Transverse colon (tissue), 4 donors: ENCODE measurements at regions not wholly inside any gene's neighbourhood (a gene's known extent, or its start where the extent isn't known, plus 50 kb on each side); places are given as distances from the start of the nearest gene placed in this dataset.

Source experiments
- DNase-seq: peaks from one replicate; pipeline ENCODE4 v3.0.0-alpha.2; 2019
- H3K27ac ChIP-seq, 4 donors: fragments of 200-600 bp; sonication (generic); 2 replicates each; pipeline ENCODE4 v1.5.1; 2016 to 2018; ENCODE audit warnings: inconsistent platforms in 4 of 4
- H3K27me3 ChIP-seq: fragments of 200-600 bp; sonication (generic); 2 replicates; pipeline ENCODE4 v1.5.1; 2017; ENCODE audit warnings: inconsistent platforms
- H3K36me3 ChIP-seq, 4 donors: fragments of 200-600 bp; sonication (generic); 2 replicates each; pipeline ENCODE4 v1.5.1; 2017 to 2019; ENCODE audit warnings: inconsistent platforms in 4 of 4
- H3K4me1 ChIP-seq, 4 donors: fragments of 200-600 bp; sonication (generic); 2 replicates each; pipeline ENCODE4 v1.5.1; 2017 to 2020; ENCODE audit warnings: inconsistent platforms in 4 of 4
- H3K4me3 ChIP-seq, 4 donors: fragments of 200-600 bp; sonication (generic); 1 replicate in 1 of 4; 2 replicates in 3 of 4; pipeline versions ENCODE4 v1.5.1 to v1.6.1; 2017 to 2019; ENCODE audit warnings: inconsistent platforms in 4 of 4
- H3K9me3 ChIP-seq, 2 donors: fragments of 200-600 bp; sonication (generic); 2 replicates each; pipeline ENCODE4 v1.5.1; 2017 to 2019; ENCODE audit warnings: inconsistent platforms in 2 of 2
- EP300 ChIP-seq: sonication (generic); formaldehyde crosslinking; IDR thresholded peaks from one replicate; pipeline ENCODE4 v1.6.1; 2017; ENCODE audit warnings: antibody characterized with exemption, low read depth
- POLR2A ChIP-seq: fragments of 450-650 bp; IDR thresholded peaks from one replicate; pipeline ENCODE4 v1.6.1; 2016; ENCODE audit warnings: antibody characterized with exemption, mild to moderate bottlenecking, moderate library complexity
- POLR2AphosphoS5 ChIP-seq, 3 donors: sonication (generic); formaldehyde crosslinking; IDR thresholded peaks; one replicate each; pipeline ENCODE4 v1.6.1; 2016; ENCODE audit warnings: antibody characterized with exemption in 3 of 3
- WGBS, 2 donors: methylation state at CpG; one replicate each; pipeline ENCODE4 v1.1.5; 2018; ENCODE audit warnings: low coverage in 1 of 2; 5-methylcytosine and 5-hydroxymethylcytosine counted together
- in situ Hi-C, 4 donors: fragments of 200-750 bp; cut with MboI; loops; one replicate each; pipeline versions ENCODE4 v1.15.0 to v1.15.1; 2017; ENCODE audit warnings: low sequenced_read_pairs in 3 of 4, low pct_ligation_motif_present in 1 of 4, low pct_unique_long_range_greater_than_20kb in 1 of 4
- intact Hi-C: fragments of 100-400 bp; cut with DNase I; formaldehyde crosslinking; loops from one replicate; pipeline ENCODE4 v1.15.1; 2023; ENCODE audit warnings: low total_unique reads
- TF ChIP-seq, protein P1 (sequence below), 5 experiments: fragments of 200-600 bp in 3 of 5; fragments of 450-650 bp in 2 of 5; sonication (generic) in 3 of 5; IDR thresholded peaks; 1 replicate in 2 of 5; 2 replicates in 3 of 5; pipeline ENCODE4 v1.5.1; 2016 to 2017; ENCODE audit warnings: antibody characterized with exemption in 5 of 5, inconsistent platforms in 3 of 5, mild to moderate bottlenecking in 2 of 5, moderate library complexity in 1 of 5

DNA sequence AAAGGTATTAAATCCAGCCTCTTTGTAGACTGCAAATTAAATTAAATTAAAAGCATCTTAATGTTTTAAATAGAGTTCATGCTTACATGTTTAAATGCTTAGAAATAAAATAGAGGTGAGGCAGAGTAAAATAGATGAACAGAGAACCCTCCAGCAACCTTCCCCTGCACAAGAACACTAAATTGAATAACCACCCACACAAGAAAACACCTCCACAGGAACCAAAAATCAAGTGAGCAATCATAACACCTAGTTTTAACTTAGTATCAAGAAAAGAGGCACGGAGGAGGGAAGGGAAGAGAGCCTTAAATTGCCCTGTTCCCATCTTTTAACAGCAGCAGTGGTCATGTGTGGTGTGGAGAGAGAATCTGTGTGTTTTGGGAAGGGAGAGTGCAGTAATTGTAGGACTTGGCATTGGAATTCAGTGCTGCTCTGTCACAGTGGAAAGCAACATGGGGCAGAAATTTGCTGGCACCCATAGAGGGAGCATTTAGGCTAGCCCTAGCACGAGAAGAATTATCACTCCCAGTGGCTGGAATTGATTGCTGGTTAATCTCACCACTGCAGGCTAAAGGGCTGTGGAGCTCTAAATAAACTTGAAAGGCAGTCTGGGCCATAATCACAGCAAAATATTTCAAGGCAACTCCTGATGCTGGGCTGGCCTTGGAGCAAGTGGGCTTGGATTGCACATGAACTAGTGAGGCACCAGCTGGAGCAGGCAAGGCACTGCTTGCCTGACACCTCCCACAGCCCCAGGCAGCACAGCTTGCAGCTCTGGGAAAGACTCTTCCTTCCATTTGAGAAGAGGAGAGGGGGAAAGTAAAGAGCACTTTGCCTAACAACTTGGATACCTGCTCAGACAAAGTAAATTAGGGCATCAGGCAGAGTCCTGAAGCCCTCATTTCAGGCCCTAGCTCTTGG lies 1478.8 kb downstream of the NCAM2 start:
- Histone ChIP-seq H3K4me1 (no peaks in the 10 kb centered on the region), H3K27ac (no peak overlapping the region), H3K9me3 (no peaks in the 10 kb centered on the region), H3K27me3 (no peaks in the 10 kb centered on the region), H3K4me3 (no peak overlapping the region), H3K36me3 (no peaks in the 10 kb centered on the region)
- intact Hi-C loops, result no loop called here
- TF ChIP-seq EP300, result no peak
- TF ChIP-seq POLR2A, result no peak
- no peak for TF ChIP-seq POLR2AphosphoS5 (IDR thresholded peaks at IDR 0.05)
- TF ChIP-seq, protein P1, sequence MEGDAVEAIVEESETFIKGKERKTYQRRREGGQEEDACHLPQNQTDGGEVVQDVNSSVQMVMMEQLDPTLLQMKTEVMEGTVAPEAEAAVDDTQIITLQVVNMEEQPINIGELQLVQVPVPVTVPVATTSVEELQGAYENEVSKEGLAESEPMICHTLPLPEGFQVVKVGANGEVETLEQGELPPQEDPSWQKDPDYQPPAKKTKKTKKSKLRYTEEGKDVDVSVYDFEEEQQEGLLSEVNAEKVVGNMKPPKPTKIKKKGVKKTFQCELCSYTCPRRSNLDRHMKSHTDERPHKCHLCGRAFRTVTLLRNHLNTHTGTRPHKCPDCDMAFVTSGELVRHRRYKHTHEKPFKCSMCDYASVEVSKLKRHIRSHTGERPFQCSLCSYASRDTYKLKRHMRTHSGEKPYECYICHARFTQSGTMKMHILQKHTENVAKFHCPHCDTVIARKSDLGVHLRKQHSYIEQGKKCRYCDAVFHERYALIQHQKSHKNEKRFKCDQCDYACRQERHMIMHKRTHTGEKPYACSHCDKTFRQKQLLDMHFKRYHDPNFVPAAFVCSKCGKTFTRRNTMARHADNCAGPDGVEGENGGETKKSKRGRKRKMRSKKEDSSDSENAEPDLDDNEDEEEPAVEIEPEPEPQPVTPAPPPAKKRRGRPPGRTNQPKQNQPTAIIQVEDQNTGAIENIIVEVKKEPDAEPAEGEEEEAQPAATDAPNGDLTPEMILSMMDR (IDR thresholded peaks at IDR 0.05), result no peak
- 34% methylated on average over 2 of the region's 2 CpGs; no CpG with 5 or more reads in 1 of the 2 donors for WGBS, 2 donors
- in situ Hi-C loops, result no loop called here
- DNase-seq, result no peak

DNA sequence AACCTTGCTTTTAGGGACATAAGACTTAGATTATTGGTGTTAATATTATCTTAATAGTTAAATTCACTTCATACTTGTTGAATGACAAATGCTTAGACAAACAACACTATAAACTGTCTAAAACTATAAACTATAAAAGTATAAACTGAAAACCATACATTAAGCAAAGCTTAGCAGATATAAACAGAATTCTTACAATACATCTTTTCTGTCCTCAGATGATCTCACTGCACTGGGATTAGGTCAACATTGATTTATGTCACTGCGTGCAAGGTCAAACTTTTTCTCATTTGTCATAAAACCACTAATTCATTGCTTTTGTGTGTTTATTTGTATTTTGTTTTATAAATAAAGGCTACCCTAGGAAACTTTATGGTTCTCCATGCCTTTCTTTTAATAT lies 1491.8 kb downstream of the NCAM2 start:
- WGBS, 2 donors, result 50% methylated on average over 1 of the region's 1 CpG
- no peaks in the 10 kb centered on the region for H3K36me3 ChIP-seq
- H3K4me3 ChIP-seq, result no peak overlapping the region
- H3K27me3 ChIP-seq, result no peaks in the 10 kb centered on the region
- no peaks in the 10 kb centered on the region for H3K9me3 ChIP-seq
- H3K4me1 ChIP-seq, result no peaks in the 10 kb centered on the region
- H3K27ac ChIP-seq, result no peak overlapping the region
- no peak for DNase-seq
- intact Hi-C loops, result no loop called here
- in situ Hi-C loops, result no loop called here
- TF ChIP-seq, protein P1 (IDR thresholded peaks at IDR 0.05), result no peak
- TF ChIP-seq POLR2AphosphoS5 (IDR thresholded peaks at IDR 0.05), result no peak
- no peak for TF ChIP-seq POLR2A
- TF ChIP-seq EP300, result no peak

DNA sequence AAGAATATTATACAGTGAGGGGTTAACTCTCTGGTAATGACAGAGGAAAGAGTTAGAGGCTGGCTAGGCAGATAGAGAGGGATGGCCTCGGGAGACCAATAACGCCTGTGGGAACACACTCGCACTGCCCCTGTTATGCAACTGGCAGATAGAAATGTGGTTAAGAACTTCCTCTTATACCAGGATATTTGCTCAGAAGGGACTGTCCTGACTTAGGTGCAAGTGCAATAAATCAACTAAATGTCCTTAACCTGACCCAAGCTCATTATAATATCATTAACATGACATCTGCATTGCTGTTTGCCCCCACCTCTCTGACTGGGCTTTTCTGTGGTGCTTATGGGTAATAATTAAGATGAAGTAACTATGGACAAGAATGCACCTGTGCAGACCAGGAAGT lies 1518.0 kb downstream of the NCAM2 start:
- no peaks in the 10 kb centered on the region for H3K36me3 ChIP-seq
- H3K9me3 ChIP-seq, result no peaks in the 10 kb centered on the region
- H3K27ac ChIP-seq, result no peak overlapping the region
- WGBS, 2 donors, result 26 to 27% methylated on average over 3 of the region's 3 CpGs
- intact Hi-C loops (no loop called here), in situ Hi-C loops (no loop called here)
- H3K4me1 ChIP-seq, result no peaks in the 10 kb centered on the region
- no peak overlapping the region for H3K4me3 ChIP-seq
- DNase-seq, result no peak
- TF ChIP-seq POLR2A (no peak), POLR2AphosphoS5 (IDR thresholded peaks at IDR 0.05) (no peak), EP300 (no peak)
- TF ChIP-seq, protein P1 (IDR thresholded peaks at IDR 0.05), result no peak
- H3K27me3 ChIP-seq, result no peaks in the 10 kb centered on the region

DNA sequence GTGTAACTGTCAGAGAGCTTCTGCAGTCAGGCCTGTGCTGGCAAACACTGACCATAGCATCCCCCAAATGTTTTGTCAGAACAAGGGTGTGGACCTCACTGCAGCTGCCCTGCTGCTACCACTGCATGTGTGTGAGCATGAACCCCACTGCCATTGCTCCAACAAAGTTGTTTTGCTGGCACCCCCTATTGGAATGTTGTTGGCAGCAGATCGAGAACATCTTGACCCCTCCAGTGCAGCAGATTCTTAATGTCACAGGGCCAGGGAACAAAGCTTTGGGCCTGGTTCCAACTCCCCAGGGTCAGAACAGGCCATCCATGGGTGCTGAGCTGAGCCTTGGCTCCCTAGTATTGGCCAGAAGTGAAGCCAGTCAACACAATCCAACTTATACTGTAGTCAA lies 1537.4 kb downstream of the NCAM2 start:
- no peak overlapping the region for H3K4me3 ChIP-seq
- no peak overlapping the region for H3K27ac ChIP-seq
- H3K36me3 ChIP-seq, result no peaks in the 10 kb centered on the region
- no peaks in the 10 kb centered on the region for H3K4me1 ChIP-seq
- H3K9me3 ChIP-seq, result peaks cover 11 to 12% of the 10 kb centered on the region in 2 donors
- 86% methylated on average over 1 of the region's 1 CpG; no CpG with 5 or more reads in 1 of the 2 donors for WGBS, 2 donors
- DNase-seq, result no peak
- H3K27me3 ChIP-seq, result no peaks in the 10 kb centered on the region
- TF ChIP-seq, protein P1 (IDR thresholded peaks at IDR 0.05), result no peak
- TF ChIP-seq EP300 (no peak), POLR2AphosphoS5 (IDR thresholded peaks at IDR 0.05) (no peak), POLR2A (no peak)
- intact Hi-C loops (no loop called here), in situ Hi-C loops (no loop called here)
